ENCODE measurements at regions not wholly inside any gene's neighbourhood (a gene's known extent, or its start where the extent isn't known, plus 50 kb on each side); places are given as distances from the start of the nearest gene placed in this dataset.

GRCh38 chr15:98565566-98565965 lies 82.8 kb upstream of the IGF1R start:
- DNase-seq, result no peak

GRCh38 chr15:98567951-98568350 lies 80.4 kb upstream of the IGF1R start:
- DNase-seq, result no peak

- DNase-seq, result no peak
These were observed 79.8 kb upstream of the IGF1R start for GRCh38 chr15:98568382-98569017.

GRCh38 chr15:98570119-98570518 lies 78.2 kb upstream of the IGF1R start:
- no peak for DNase-seq

GRCh38 chr15:98580572-98580971 lies 67.8 kb upstream of the IGF1R start:
- no peak for DNase-seq

- DNase-seq, result no peak
These were observed 66.6 kb upstream of the IGF1R start for GRCh38 chr15:98581715-98582114.

- no peak for DNase-seq
These were observed 65.3 kb upstream of the IGF1R start for GRCh38 chr15:98582900-98583554.

- DNase-seq, result no peak
These were observed 64.4 kb upstream of the IGF1R start for GRCh38 chr15:98583771-98584430.

GRCh38 chr15:98586066-98586465 lies 62.3 kb upstream of the IGF1R start:
- DNase-seq, result no peak

GRCh38 chr15:98592136-98592535 lies 56.2 kb upstream of the IGF1R start:
- no peak for DNase-seq

GRCh38 chr15:98596131-98596530 lies 52.2 kb upstream of the IGF1R start:
- DNase-seq, result no peak

GRCh38 chr15:98596885-98597392 lies 51.4 kb upstream of the IGF1R start:
- DNase-seq, result no peak

GRCh38 chr15:98597666-98598065 lies 50.7 kb upstream of the IGF1R start:
- DNase-seq, result no peak

Data from DMS79 (cell line).